ENCODE measurements at regions not wholly inside any gene's neighbourhood (a gene's known extent, or its start where the extent isn't known, plus 50 kb on each side); places are given as distances from the start of the nearest gene placed in this dataset.

- Histone ChIP-seq H2AFZ (ENCODE audit: low read depth, low read length) (no peak overlapping the region), H3K4me1 (ENCODE audit: insufficient read depth, low read length) (no peaks in the 10 kb centered on the region), H3K4me3 (ENCODE audit: low read length) (no peak overlapping the region), H3K9me3 (ENCODE audit: low read length) (no peaks in the 10 kb centered on the region), H3K36me3 (ENCODE audit: insufficient read depth, low read length) (no peaks in the 10 kb centered on the region), H3K27me3 (ENCODE audit: insufficient read depth, low read length) (no peaks in the 10 kb centered on the region)
Measured at GRCh38 chr4:97142410-97142809, 1000.9 kb downstream of the STPG2 start.

- Histone ChIP-seq H3K36me3 (ENCODE audit: insufficient read depth, low read length) (no peaks in the 10 kb centered on the region), H2AFZ (ENCODE audit: low read depth, low read length) (no peak overlapping the region), H3K4me3 (ENCODE audit: low read length) (no peak overlapping the region), H3K27me3 (ENCODE audit: insufficient read depth, low read length) (no peaks in the 10 kb centered on the region), H3K9me3 (ENCODE audit: low read length) (no peaks in the 10 kb centered on the region), H3K4me1 (ENCODE audit: insufficient read depth, low read length) (no peaks in the 10 kb centered on the region)
Measured at GRCh38 chr4:97142893-97143292, 1000.4 kb downstream of the STPG2 start.

- H3K4me1 ChIP-seq (ENCODE audit: insufficient read depth, low read length): no peaks in the 10 kb centered on the region
- no peak overlapping the region for H2AFZ ChIP-seq (ENCODE audit: low read depth, low read length)
- H3K9me3 ChIP-seq (ENCODE audit: low read length): no peaks in the 10 kb centered on the region
- H3K27me3 ChIP-seq (ENCODE audit: insufficient read depth, low read length): no peaks in the 10 kb centered on the region
- H3K36me3 ChIP-seq (ENCODE audit: insufficient read depth, low read length): no peaks in the 10 kb centered on the region
- no peak overlapping the region for H3K4me3 ChIP-seq (ENCODE audit: low read length)
Measured at GRCh38 chr4:97144199-97144598, 999.1 kb downstream of the STPG2 start.

- no peaks in the 10 kb centered on the region for H3K27me3 ChIP-seq (ENCODE audit: insufficient read depth, low read length)
- no peaks in the 10 kb centered on the region for H3K9me3 ChIP-seq (ENCODE audit: low read length)
- no peak overlapping the region for H3K4me3 ChIP-seq (ENCODE audit: low read length)
- H3K4me1 ChIP-seq (ENCODE audit: insufficient read depth, low read length): no peaks in the 10 kb centered on the region
- H3K36me3 ChIP-seq (ENCODE audit: insufficient read depth, low read length): no peaks in the 10 kb centered on the region
- H2AFZ ChIP-seq (ENCODE audit: low read depth, low read length): no peak overlapping the region
Measured at GRCh38 chr4:97150966-97151365, 992.3 kb downstream of the STPG2 start.

- Histone ChIP-seq H3K27me3 (ENCODE audit: insufficient read depth, low read length) (no peaks in the 10 kb centered on the region), H3K9me3 (ENCODE audit: low read length) (no peaks in the 10 kb centered on the region), H2AFZ (ENCODE audit: low read depth, low read length) (no peak overlapping the region), H3K4me1 (ENCODE audit: insufficient read depth, low read length) (no peaks in the 10 kb centered on the region), H3K4me3 (ENCODE audit: low read length) (no peak overlapping the region), H3K36me3 (ENCODE audit: insufficient read depth, low read length) (no peaks in the 10 kb centered on the region)
Measured at GRCh38 chr4:97152149-97152548, 991.1 kb downstream of the STPG2 start.

GRCh38 chr4:97153042-97153441 lies 990.2 kb downstream of the STPG2 start:
- H3K27me3 ChIP-seq (ENCODE audit: insufficient read depth, low read length): no peaks in the 10 kb centered on the region
- no peak overlapping the region for H3K4me3 ChIP-seq (ENCODE audit: low read length)
- H3K36me3 ChIP-seq (ENCODE audit: insufficient read depth, low read length): no peaks in the 10 kb centered on the region
- H3K9me3 ChIP-seq (ENCODE audit: low read length): no peaks in the 10 kb centered on the region
- no peak overlapping the region for H2AFZ ChIP-seq (ENCODE audit: low read depth, low read length)
- H3K4me1 ChIP-seq (ENCODE audit: insufficient read depth, low read length): no peaks in the 10 kb centered on the region

- Histone ChIP-seq H3K4me1 (ENCODE audit: insufficient read depth, low read length) (no peaks in the 10 kb centered on the region), H3K27me3 (ENCODE audit: insufficient read depth, low read length) (no peaks in the 10 kb centered on the region), H3K4me3 (ENCODE audit: low read length) (no peak overlapping the region), H3K36me3 (ENCODE audit: insufficient read depth, low read length) (no peaks in the 10 kb centered on the region), H2AFZ (ENCODE audit: low read depth, low read length) (no peak overlapping the region), H3K9me3 (ENCODE audit: low read length) (peaks cover under 1% of the 10 kb centered on the region)
Measured at GRCh38 chr4:97159625-97160024, 983.7 kb downstream of the STPG2 start.

- Histone ChIP-seq H3K9me3 (ENCODE audit: low read length) (no peaks in the 10 kb centered on the region), H3K4me1 (ENCODE audit: insufficient read depth, low read length) (no peaks in the 10 kb centered on the region), H3K36me3 (ENCODE audit: insufficient read depth, low read length) (no peaks in the 10 kb centered on the region)
Measured at GRCh38 chr4:97185233-97185632, 958.0 kb downstream of the STPG2 start.

GRCh38 chr4:97197106-97197505 lies 946.2 kb downstream of the STPG2 start:
- no peak overlapping the region for H2AFZ ChIP-seq (ENCODE audit: low read depth, low read length)
- no peak overlapping the region for H3K4me3 ChIP-seq (ENCODE audit: low read length)
- no peaks in the 10 kb centered on the region for H3K4me1 ChIP-seq (ENCODE audit: insufficient read depth, low read length)
- H3K36me3 ChIP-seq (ENCODE audit: insufficient read depth, low read length): no peaks in the 10 kb centered on the region
- H3K9me3 ChIP-seq (ENCODE audit: low read length): no peaks in the 10 kb centered on the region
- no peaks in the 10 kb centered on the region for H3K27me3 ChIP-seq (ENCODE audit: insufficient read depth, low read length)

More at GRCh38 chr4:97185233-97185632, 958.0 kb downstream of the STPG2 start:
- Histone ChIP-seq H2AFZ (ENCODE audit: low read depth, low read length) (no peak overlapping the region), H3K27me3 (ENCODE audit: insufficient read depth, low read length) (no peaks in the 10 kb centered on the region), H3K4me3 (ENCODE audit: low read length) (no peak overlapping the region)

- Histone ChIP-seq H2AFZ (ENCODE audit: low read depth, low read length) (no peak overlapping the region), H3K36me3 (ENCODE audit: insufficient read depth, low read length) (no peaks in the 10 kb centered on the region), H3K9me3 (ENCODE audit: low read length) (no peaks in the 10 kb centered on the region), H3K27me3 (ENCODE audit: insufficient read depth, low read length) (no peaks in the 10 kb centered on the region), H3K4me1 (ENCODE audit: insufficient read depth, low read length) (peaks cover 7% of the 10 kb centered on the region), H3K4me3 (ENCODE audit: low read length) (no peak overlapping the region)
Measured at GRCh38 chr4:97208749-97209148, 934.5 kb downstream of the STPG2 start.

- Histone ChIP-seq H3K4me3 (ENCODE audit: low read length) (no peak overlapping the region), H2AFZ (ENCODE audit: low read depth, low read length) (no peak overlapping the region), H3K36me3 (ENCODE audit: insufficient read depth, low read length) (no peaks in the 10 kb centered on the region), H3K4me1 (ENCODE audit: insufficient read depth, low read length) (peaks cover 2% of the 10 kb centered on the region), H3K27me3 (ENCODE audit: insufficient read depth, low read length) (no peaks in the 10 kb centered on the region), H3K9me3 (ENCODE audit: low read length) (no peaks in the 10 kb centered on the region)
Measured at GRCh38 chr4:97215409-97215941, 927.8 kb downstream of the STPG2 start.

- no peaks in the 10 kb centered on the region for H3K9me3 ChIP-seq (ENCODE audit: low read length)
- no peak overlapping the region for H2AFZ ChIP-seq (ENCODE audit: low read depth, low read length)
- no peaks in the 10 kb centered on the region for H3K4me1 ChIP-seq (ENCODE audit: insufficient read depth, low read length)
- no peaks in the 10 kb centered on the region for H3K27me3 ChIP-seq (ENCODE audit: insufficient read depth, low read length)
- H3K36me3 ChIP-seq (ENCODE audit: insufficient read depth, low read length): no peaks in the 10 kb centered on the region
- no peak overlapping the region for H3K4me3 ChIP-seq (ENCODE audit: low read length)
Measured at GRCh38 chr4:97216046-97216445, 927.2 kb downstream of the STPG2 start.

GRCh38 chr4:97235521-97235920 lies 907.8 kb downstream of the STPG2 start:
- H2AFZ ChIP-seq (ENCODE audit: low read depth, low read length): no peak overlapping the region
- no peaks in the 10 kb centered on the region for H3K27me3 ChIP-seq (ENCODE audit: insufficient read depth, low read length)
- no peaks in the 10 kb centered on the region for H3K9me3 ChIP-seq (ENCODE audit: low read length)
- H3K36me3 ChIP-seq (ENCODE audit: insufficient read depth, low read length): no peaks in the 10 kb centered on the region
- H3K4me3 ChIP-seq (ENCODE audit: low read length): no peak overlapping the region
- peaks cover 27% of the 10 kb centered on the region for H3K4me1 ChIP-seq (ENCODE audit: insufficient read depth, low read length)

GRCh38 chr4:97238956-97239666 lies 904.2 kb downstream of the STPG2 start:
- Histone ChIP-seq H2AFZ (ENCODE audit: low read depth, low read length) (no peak overlapping the region), H3K9me3 (ENCODE audit: low read length) (no peaks in the 10 kb centered on the region), H3K4me3 (ENCODE audit: low read length) (no peak overlapping the region), H3K27me3 (ENCODE audit: insufficient read depth, low read length) (no peaks in the 10 kb centered on the region), H3K4me1 (ENCODE audit: insufficient read depth, low read length) (peaks cover 27% of the 10 kb centered on the region), H3K36me3 (ENCODE audit: insufficient read depth, low read length) (no peaks in the 10 kb centered on the region)

Data from neuron (in vitro differentiated cells).